Right forelimb (tissue), 1 donor: ENCODE measurements at regions not wholly inside any gene's neighbourhood (a gene's known extent, or its start where the extent isn't known, plus 50 kb on each side); places are given as distances from the start of the nearest gene placed in this dataset.

Experiments used
- DNase-seq: peaks from one replicate; pipeline ENCODE4 v3.0.0-alpha.2; 2018

GRCh38 chr1:83571536-83571935 is 427.4 kb downstream of the TTLL7 start:
- DNase-seq = no peak

- DNase-seq = no peak
Measured at GRCh38 chr1:83561346-83561745, 437.6 kb downstream of the TTLL7 start.

- DNase-seq = no peak
Measured at GRCh38 chr1:83559129-83559840, 439.6 kb downstream of the TTLL7 start.

GRCh38 chr1:83555871-83556270 is 443.1 kb downstream of the TTLL7 start:
- DNase-seq = no peak

- no peak for DNase-seq
Measured at GRCh38 chr1:83554174-83554573, 444.8 kb downstream of the TTLL7 start.

GRCh38 chr1:83552820-83553219 is 446.1 kb downstream of the TTLL7 start:
- DNase-seq = no peak

- DNase-seq = no peak
Measured at GRCh38 chr1:83548311-83548710, 450.6 kb downstream of the TTLL7 start.

GRCh38 chr1:83547901-83548300 is 451.0 kb downstream of the TTLL7 start:
- no peak for DNase-seq

GRCh38 chr1:83546874-83547273 is 452.1 kb downstream of the TTLL7 start:
- no peak for DNase-seq

GRCh38 chr1:83545066-83545862 is 453.7 kb downstream of the TTLL7 start:
- no peak for DNase-seq

GRCh38 chr1:83543222-83543973 is 455.5 kb downstream of the TTLL7 start:
- DNase-seq = no peak

- DNase-seq = no peak
Measured at GRCh38 chr1:83531521-83532309, 467.2 kb downstream of the TTLL7 start.

- no peak for DNase-seq
Measured at GRCh38 chr1:83530506-83530905, 468.4 kb downstream of the TTLL7 start.

GRCh38 chr1:83527987-83528386 is 470.9 kb downstream of the TTLL7 start:
- DNase-seq = no peak

- DNase-seq = no peak
Measured at GRCh38 chr1:83520797-83521196, 478.1 kb downstream of the TTLL7 start.

GRCh38 chr1:83516369-83516768 is 482.6 kb downstream of the TTLL7 start:
- no peak for DNase-seq

- DNase-seq = no peak
Measured at GRCh38 chr1:83515578-83516154, 483.3 kb downstream of the TTLL7 start.

GRCh38 chr1:83512373-83513193 is 486.3 kb downstream of the TTLL7 start:
- no peak for DNase-seq

- no peak for DNase-seq
Measured at GRCh38 chr1:83511146-83511726, 487.7 kb downstream of the TTLL7 start.

- DNase-seq = no peak
Measured at GRCh38 chr1:83509301-83509781, 489.6 kb downstream of the TTLL7 start.
